Subcutaneous abdominal adipose tissue (tissue), 5 donors: ENCODE measurements at regions not wholly inside any gene's neighbourhood (a gene's known extent, or its start where the extent isn't known, plus 50 kb on each side); places are given as distances from the start of the nearest gene placed in this dataset.

ENCODE experiments used
- H3K27ac ChIP-seq: one replicate; pipeline ENCODE4 v1.7.0; 2013; ENCODE audit warnings: low read depth, mild to moderate bottlenecking, inconsistent platforms, low read length, moderate library complexity
- H3K27me3 ChIP-seq, 5 donors: one replicate each; pipeline ENCODE4 v1.7.0; 2013; ENCODE audit warnings: low read length in 5 of 5, inconsistent platforms in 1 of 5; ENCODE audit not compliant: control insufficient read depth in 5 of 5, insufficient read depth in 4 of 5
- H3K36me3 ChIP-seq, 5 donors: one replicate each; pipeline ENCODE4 v1.7.0; 2013; ENCODE audit warnings: low read length in 5 of 5; ENCODE audit not compliant: control insufficient read depth in 5 of 5, insufficient read depth in 5 of 5
- H3K4me1 ChIP-seq, 5 donors: one replicate each; pipeline ENCODE4 v1.7.0; 2013; ENCODE audit warnings: low read length in 5 of 5, mild to moderate bottlenecking in 3 of 5, moderate library complexity in 1 of 5; ENCODE audit not compliant: control insufficient read depth in 5 of 5, insufficient read depth in 5 of 5
- H3K4me3 ChIP-seq, 5 donors: one replicate each; pipeline ENCODE4 v1.7.0; 2013; ENCODE audit warnings: low read length in 5 of 5, low read depth in 1 of 5
- H3K9ac ChIP-seq, 5 donors: one replicate each; pipeline ENCODE4 v1.7.0; 2013; ENCODE audit warnings: low read length in 5 of 5, mild to moderate bottlenecking in 4 of 5, moderate library complexity in 3 of 5
- H3K9me3 ChIP-seq, 5 donors: one replicate each; pipeline ENCODE4 v1.7.0; 2013; ENCODE audit warnings: low read length in 5 of 5; ENCODE audit not compliant: control insufficient read depth in 5 of 5
- donor health status: healthy.
- donor health status: healthy.
- donor health status: healthy.
- donor health status: healthy.
- donor health status: healthy.

- no peaks in the 10 kb centered on the region for H3K9me3 ChIP-seq
- no peaks in the 10 kb centered on the region for H3K4me1 ChIP-seq
- no peaks in the 10 kb centered on the region for H3K27me3 ChIP-seq
- H3K27ac ChIP-seq = no peak overlapping the region
- no peak overlapping the region for H3K4me3 ChIP-seq
- H3K9ac ChIP-seq = no peak overlapping the region
- H3K36me3 ChIP-seq = no peaks in the 10 kb centered on the region
Measured at GRCh38 chr9:85208666-85209065, 533.1 kb downstream of the AGTPBP1 start.

GRCh38 chr9:85204176-85204575 lies 534.6 kb downstream of the NTRK2 start:
- Histone ChIP-seq H3K27me3 (no peaks in the 10 kb centered on the region), H3K27ac (no peak overlapping the region), H3K4me3 (no peak overlapping the region), H3K4me1 (no peaks in the 10 kb centered on the region), H3K9me3 (no peaks in the 10 kb centered on the region), H3K36me3 (no peaks in the 10 kb centered on the region), H3K9ac (no peak overlapping the region)

GRCh38 chr9:85202596-85202995 lies 533.1 kb downstream of the NTRK2 start:
- Histone ChIP-seq H3K27ac (no peak overlapping the region), H3K27me3 (no peaks in the 10 kb centered on the region), H3K9ac (no peak overlapping the region), H3K36me3 (no peaks in the 10 kb centered on the region), H3K4me3 (no peak overlapping the region), H3K4me1 (no peaks in the 10 kb centered on the region), H3K9me3 (no peaks in the 10 kb centered on the region)

- H3K36me3 ChIP-seq = no peaks in the 10 kb centered on the region
- no peaks in the 10 kb centered on the region for H3K27me3 ChIP-seq
- no peak overlapping the region for H3K27ac ChIP-seq
Measured at GRCh38 chr9:85200726-85201404, 531.3 kb downstream of the NTRK2 start.

GRCh38 chr9:85199866-85200495 lies 530.5 kb downstream of the NTRK2 start:
- no peaks in the 10 kb centered on the region for H3K9me3 ChIP-seq
- no peaks in the 10 kb centered on the region for H3K36me3 ChIP-seq
- no peaks in the 10 kb centered on the region for H3K4me1 ChIP-seq
- H3K27ac ChIP-seq = no peak overlapping the region
- no peaks in the 10 kb centered on the region for H3K27me3 ChIP-seq
- no peak overlapping the region for H3K9ac ChIP-seq
- no peak overlapping the region for H3K4me3 ChIP-seq

More at GRCh38 chr9:85200726-85201404, 531.3 kb downstream of the NTRK2 start:
- Histone ChIP-seq H3K4me1 (no peaks in the 10 kb centered on the region), H3K9ac (no peak overlapping the region), H3K4me3 (no peak overlapping the region), H3K9me3 (no peaks in the 10 kb centered on the region)

- H3K9ac ChIP-seq = no peak overlapping the region
- H3K27me3 ChIP-seq = no peaks in the 10 kb centered on the region
Measured at GRCh38 chr9:85192750-85193149, 523.2 kb downstream of the NTRK2 start.

GRCh38 chr9:85186218-85186585 lies 516.7 kb downstream of the NTRK2 start:
- Histone ChIP-seq H3K9me3 (no peaks in the 10 kb centered on the region), H3K4me1 (no peaks in the 10 kb centered on the region), H3K36me3 (no peaks in the 10 kb centered on the region), H3K9ac (no peak overlapping the region), H3K27ac (no peak overlapping the region), H3K4me3 (no peak overlapping the region), H3K27me3 (no peaks in the 10 kb centered on the region)

More at GRCh38 chr9:85192750-85193149, 523.2 kb downstream of the NTRK2 start:
- Histone ChIP-seq H3K4me3 (no peak overlapping the region), H3K36me3 (no peaks in the 10 kb centered on the region), H3K27ac (no peak overlapping the region), H3K4me1 (no peaks in the 10 kb centered on the region), H3K9me3 (no peaks in the 10 kb centered on the region)

- Histone ChIP-seq H3K4me3 (no peak overlapping the region), H3K9ac (no peak overlapping the region), H3K9me3 (no peaks in the 10 kb centered on the region), H3K27me3 (no peaks in the 10 kb centered on the region), H3K27ac (no peak overlapping the region), H3K4me1 (no peaks in the 10 kb centered on the region), H3K36me3 (no peaks in the 10 kb centered on the region)
Measured at GRCh38 chr9:85185486-85186217, 516.1 kb downstream of the NTRK2 start.

- H3K4me3 ChIP-seq = no peak overlapping the region
- H3K36me3 ChIP-seq = no peaks in the 10 kb centered on the region
- no peaks in the 10 kb centered on the region for H3K4me1 ChIP-seq
- H3K27me3 ChIP-seq = no peaks in the 10 kb centered on the region
- H3K9me3 ChIP-seq = no peaks in the 10 kb centered on the region
- H3K27ac ChIP-seq = no peak overlapping the region
- no peak overlapping the region for H3K9ac ChIP-seq
Measured at GRCh38 chr9:85182383-85182782, 512.9 kb downstream of the NTRK2 start.

GRCh38 chr9:85178474-85178873 lies 508.9 kb downstream of the NTRK2 start:
- no peaks in the 10 kb centered on the region for H3K36me3 ChIP-seq
- H3K9ac ChIP-seq = no peak overlapping the region
- no peaks in the 10 kb centered on the region for H3K27me3 ChIP-seq
- H3K4me1 ChIP-seq = peaks cover 0 to 8% (median 2%) of the 10 kb centered on the region in 5 donors
- H3K9me3 ChIP-seq = no peaks in the 10 kb centered on the region
- no peak overlapping the region for H3K4me3 ChIP-seq
- no peak overlapping the region for H3K27ac ChIP-seq
